ENCODE measurements at regions not wholly inside any gene's neighbourhood (a gene's known extent, or its start where the extent isn't known, plus 50 kb on each side); places are given as distances from the start of the nearest gene placed in this dataset.

DNA sequence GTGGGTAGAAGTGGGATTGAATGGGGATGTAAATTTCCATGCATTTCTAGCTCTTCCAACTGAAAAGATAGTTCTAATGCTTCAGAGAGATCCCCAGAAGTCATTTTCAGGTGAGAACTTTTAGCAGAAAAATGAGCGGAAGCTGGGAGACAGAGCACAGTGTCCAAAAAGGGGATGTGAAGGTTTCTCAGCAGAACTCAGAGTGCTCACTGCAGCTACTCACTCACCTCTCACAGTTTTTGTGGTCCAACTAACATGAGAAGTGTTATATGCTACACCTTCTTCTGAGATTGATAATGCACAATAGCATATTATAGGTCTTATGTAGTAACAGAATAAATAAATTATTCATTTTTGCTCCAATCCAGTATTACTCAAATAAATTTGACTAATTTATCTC, 519.2 kb upstream of the HS3ST5 start:
- no peak for DNase-seq (ENCODE audit: low read depth)
- TF ChIP-seq, protein P1, sequence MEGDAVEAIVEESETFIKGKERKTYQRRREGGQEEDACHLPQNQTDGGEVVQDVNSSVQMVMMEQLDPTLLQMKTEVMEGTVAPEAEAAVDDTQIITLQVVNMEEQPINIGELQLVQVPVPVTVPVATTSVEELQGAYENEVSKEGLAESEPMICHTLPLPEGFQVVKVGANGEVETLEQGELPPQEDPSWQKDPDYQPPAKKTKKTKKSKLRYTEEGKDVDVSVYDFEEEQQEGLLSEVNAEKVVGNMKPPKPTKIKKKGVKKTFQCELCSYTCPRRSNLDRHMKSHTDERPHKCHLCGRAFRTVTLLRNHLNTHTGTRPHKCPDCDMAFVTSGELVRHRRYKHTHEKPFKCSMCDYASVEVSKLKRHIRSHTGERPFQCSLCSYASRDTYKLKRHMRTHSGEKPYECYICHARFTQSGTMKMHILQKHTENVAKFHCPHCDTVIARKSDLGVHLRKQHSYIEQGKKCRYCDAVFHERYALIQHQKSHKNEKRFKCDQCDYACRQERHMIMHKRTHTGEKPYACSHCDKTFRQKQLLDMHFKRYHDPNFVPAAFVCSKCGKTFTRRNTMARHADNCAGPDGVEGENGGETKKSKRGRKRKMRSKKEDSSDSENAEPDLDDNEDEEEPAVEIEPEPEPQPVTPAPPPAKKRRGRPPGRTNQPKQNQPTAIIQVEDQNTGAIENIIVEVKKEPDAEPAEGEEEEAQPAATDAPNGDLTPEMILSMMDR (IDR thresholded peaks at IDR 0.05; ENCODE audit: insufficient read depth, low read depth, low read length) = no peak
- no peak overlapping the region for H3K4me3 ChIP-seq (ENCODE audit: low read depth, low read length)

DNA sequence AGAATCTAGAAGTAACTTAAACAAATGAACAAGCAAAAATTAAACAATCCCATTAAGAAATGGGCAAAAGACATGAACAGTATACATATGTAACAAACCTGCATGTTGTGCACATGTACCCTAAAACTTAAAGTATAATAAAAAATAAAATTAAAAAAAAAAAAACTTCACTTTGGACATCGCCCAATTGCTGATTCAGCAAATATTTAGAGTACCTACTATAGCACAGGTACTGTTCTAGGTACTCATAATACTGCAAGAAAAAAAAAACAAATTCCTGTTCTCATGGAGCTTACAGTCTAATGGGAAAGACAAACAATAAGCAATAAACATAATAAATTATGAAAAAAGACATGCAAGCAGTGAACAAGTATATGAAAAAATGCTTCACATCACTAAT, 501.5 kb upstream of the HS3ST5 start:
- DNase-seq (ENCODE audit: low read depth) = no peak
- no peak overlapping the region for H3K4me3 ChIP-seq (ENCODE audit: low read depth, low read length)
- TF ChIP-seq, protein P1 (IDR thresholded peaks at IDR 0.05; ENCODE audit: insufficient read depth, low read depth, low read length) = no peak

DNA sequence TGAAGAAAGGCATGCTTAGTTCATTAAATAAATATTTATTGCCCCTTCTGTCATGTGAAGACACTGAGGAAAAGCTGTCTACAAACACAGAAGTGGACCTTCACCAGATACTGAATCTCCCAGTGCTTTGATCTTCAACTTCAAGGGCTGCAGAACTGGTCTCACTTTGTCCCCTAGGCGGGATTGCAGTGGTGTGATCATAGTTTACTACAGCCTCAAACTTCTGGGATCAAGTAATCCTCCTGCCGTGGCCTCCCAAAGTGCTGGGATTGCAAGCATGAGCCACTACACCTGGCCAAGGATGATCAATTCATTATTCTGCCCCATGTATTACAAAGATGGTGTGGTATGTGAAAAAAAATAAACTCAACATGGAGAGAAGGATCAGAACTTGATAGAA, 496.2 kb upstream of the HS3ST5 start:
- no peak overlapping the region for H3K4me3 ChIP-seq (ENCODE audit: low read depth, low read length)
- TF ChIP-seq, protein P1 (IDR thresholded peaks at IDR 0.05; ENCODE audit: insufficient read depth, low read depth, low read length) = no peak
- DNase-seq (ENCODE audit: low read depth) = no peak

DNA sequence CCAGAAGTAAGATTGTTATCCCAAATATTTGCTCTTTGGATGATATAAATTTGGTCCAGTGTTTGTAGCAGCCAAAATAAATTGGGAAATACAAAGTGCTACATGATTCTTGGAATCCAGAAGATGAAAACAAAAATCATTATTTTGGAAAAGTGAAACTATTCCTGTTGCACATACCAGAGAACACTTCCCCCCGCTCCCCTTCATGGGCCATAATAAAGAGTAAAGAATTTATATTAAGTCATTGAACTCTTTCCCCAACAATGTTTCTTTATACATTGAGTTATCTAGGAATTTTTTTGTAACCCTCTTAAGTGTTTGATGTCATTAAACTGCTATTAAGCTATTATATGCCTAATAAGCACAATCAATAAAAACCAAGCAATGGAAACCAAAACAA, 490.4 kb upstream of the HS3ST5 start:
- TF ChIP-seq, protein P1 (IDR thresholded peaks at IDR 0.05; ENCODE audit: insufficient read depth, low read depth, low read length) = no peak
- no peak for DNase-seq (ENCODE audit: low read depth)
- H3K4me3 ChIP-seq (ENCODE audit: low read depth, low read length) = no peak overlapping the region

DNA sequence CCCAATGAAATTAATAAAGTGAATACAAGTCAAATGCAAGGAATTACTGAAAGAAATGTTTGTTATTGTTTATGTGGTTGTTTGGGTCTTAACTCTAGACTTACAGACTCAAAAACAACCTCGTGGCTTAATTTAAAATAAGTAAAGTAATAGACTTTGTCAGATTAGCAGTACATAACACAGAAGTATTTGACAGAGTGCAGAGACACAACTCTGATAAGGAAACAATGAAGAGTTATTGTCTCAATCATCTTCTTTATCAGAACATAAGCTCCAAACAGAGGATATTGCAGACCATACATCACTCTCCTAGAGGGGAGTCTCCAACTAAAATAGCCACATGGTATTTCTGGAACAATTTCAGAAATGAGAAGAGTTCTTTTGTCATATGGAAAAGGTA, 487.7 kb upstream of the HS3ST5 start:
- TF ChIP-seq, protein P1 (IDR thresholded peaks at IDR 0.05; ENCODE audit: insufficient read depth, low read depth, low read length) = no peak
- DNase-seq (ENCODE audit: low read depth) = no peak
- no peak overlapping the region for H3K4me3 ChIP-seq (ENCODE audit: low read depth, low read length)

DNA sequence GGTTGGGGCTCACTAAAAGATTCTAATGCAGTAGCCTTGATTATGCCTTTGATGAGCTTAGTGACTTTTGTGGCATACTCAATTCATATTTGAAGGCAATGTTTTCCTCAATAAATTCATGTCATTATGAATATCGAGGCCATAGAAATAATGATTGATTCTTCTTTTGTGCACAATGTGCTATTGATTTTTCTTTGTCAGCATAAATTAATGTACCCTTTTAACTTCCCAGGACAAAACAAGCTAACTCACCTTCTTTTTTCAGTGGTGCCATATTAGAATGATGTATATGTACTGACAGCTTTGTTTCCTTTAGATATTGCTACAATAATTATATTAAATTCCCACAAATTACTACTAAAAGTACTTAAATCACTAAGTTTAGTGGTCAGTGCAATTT, 484.3 kb upstream of the HS3ST5 start:
- no peak for DNase-seq (ENCODE audit: low read depth)
- TF ChIP-seq, protein P1 (IDR thresholded peaks at IDR 0.05; ENCODE audit: insufficient read depth, low read depth, low read length) = no peak
- H3K4me3 ChIP-seq (ENCODE audit: low read depth, low read length) = no peak overlapping the region

DNA sequence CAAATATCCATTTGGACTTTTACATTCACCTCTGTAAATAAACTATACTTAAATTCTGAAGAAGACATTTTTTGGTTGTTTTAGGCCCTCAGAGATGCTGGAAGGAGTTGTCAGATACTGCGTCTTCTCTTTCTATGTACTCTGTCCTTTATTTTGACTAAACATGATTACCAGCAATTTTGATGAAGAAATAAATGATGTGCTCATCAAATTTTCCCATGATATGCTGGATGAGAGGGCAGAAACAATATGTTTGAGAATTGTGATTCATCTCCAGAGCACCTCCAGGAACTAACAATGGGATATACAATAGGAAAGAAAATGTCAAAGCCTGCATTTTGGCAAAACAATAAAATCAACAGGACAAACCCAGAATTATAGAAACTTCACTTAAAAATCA, 481.6 kb upstream of the HS3ST5 start:
- H3K4me3 ChIP-seq (ENCODE audit: low read depth, low read length) = no peak overlapping the region
- TF ChIP-seq, protein P1 (IDR thresholded peaks at IDR 0.05; ENCODE audit: insufficient read depth, low read depth, low read length) = no peak
- DNase-seq (ENCODE audit: low read depth) = no peak

Data from fibroblast of villous mesenchyme (primary cell).